ENCODE measurements at regions not wholly inside any gene's neighbourhood (a gene's known extent, or its start where the extent isn't known, plus 50 kb on each side); places are given as distances from the start of the nearest gene placed in this dataset.
"Not testable (repeated sequence)": the region's sequence is repeated elsewhere in the genome, so short reads cannot be mapped to it uniquely, and the experiment has no call there.

- DNase-seq, result no peak
These were observed 50.4 kb upstream of the CECR2 start for GRCh38 chr22:17318817-17319216.

- no peak for DNase-seq
These were observed 54.0 kb upstream of the CECR2 start for GRCh38 chr22:17315310-17315709.

GRCh38 chr22:17314487-17314886 is 54.8 kb upstream of the CECR2 start:
- DNase-seq, result no peak

- DNase-seq, result no peak
These were observed 55.6 kb upstream of the CECR2 start for GRCh38 chr22:17313626-17314025.

- DNase-seq, result no peak
These were observed 61.7 kb upstream of the CECR2 start for GRCh38 chr22:17307566-17307965.

- no peak for DNase-seq
These were observed 64.2 kb upstream of the CECR2 start for GRCh38 chr22:17305076-17305475.

GRCh38 chr22:17303840-17304779 is 65.2 kb upstream of the CECR2 start:
- DNase-seq, result no peak

GRCh38 chr22:17303441-17303839 is 65.8 kb upstream of the CECR2 start:
- no peak for DNase-seq

GRCh38 chr22:17302616-17303015 is 66.6 kb upstream of the CECR2 start:
- no peak for DNase-seq

- no peak for DNase-seq
These were observed 68.3 kb upstream of the CECR2 start for GRCh38 chr22:17300926-17301325.

GRCh38 chr22:17298805-17299502 is 70.3 kb upstream of the CECR2 start:
- not testable (repeated sequence) for DNase-seq

GRCh38 chr22:17285656-17286055 is 66.4 kb upstream of the ADA2 start:
- no peak for DNase-seq

GRCh38 chr22:17284888-17285287 is 65.7 kb upstream of the ADA2 start:
- no peak for DNase-seq

GRCh38 chr22:17284466-17284865 is 65.2 kb upstream of the ADA2 start:
- no peak for DNase-seq

- DNase-seq, result not testable (repeated sequence)
These were observed 64.6 kb upstream of the ADA2 start for GRCh38 chr22:17283865-17284264.

GRCh38 chr22:17283423-17283822 is 64.2 kb upstream of the ADA2 start:
- no peak for DNase-seq

GRCh38 chr22:17281440-17281841 is 62.2 kb upstream of the ADA2 start:
- DNase-seq, result no peak

- DNase-seq, result no peak
These were observed 61.8 kb upstream of the ADA2 start for GRCh38 chr22:17281026-17281425.

GRCh38 chr22:17272511-17272991 is 53.3 kb upstream of the ADA2 start:
- no peak for DNase-seq

- DNase-seq, result no peak
These were observed 52.6 kb upstream of the ADA2 start for GRCh38 chr22:17271711-17272451.

- no peak for DNase-seq
These were observed 50.5 kb upstream of the ADA2 start for GRCh38 chr22:17269607-17270261.

GRCh38 chr22:17269224-17269606 is 50.0 kb upstream of the ADA2 start:
- DNase-seq, result peak; percentile 69
